ENCODE measurements at regions not wholly inside any gene's neighbourhood (a gene's known extent, or its start where the extent isn't known, plus 50 kb on each side); places are given as distances from the start of the nearest gene placed in this dataset.
"Not testable (repeated sequence)": the region's sequence is repeated elsewhere in the genome, so short reads cannot be mapped to it uniquely, and the experiment has no call there.

DNA sequence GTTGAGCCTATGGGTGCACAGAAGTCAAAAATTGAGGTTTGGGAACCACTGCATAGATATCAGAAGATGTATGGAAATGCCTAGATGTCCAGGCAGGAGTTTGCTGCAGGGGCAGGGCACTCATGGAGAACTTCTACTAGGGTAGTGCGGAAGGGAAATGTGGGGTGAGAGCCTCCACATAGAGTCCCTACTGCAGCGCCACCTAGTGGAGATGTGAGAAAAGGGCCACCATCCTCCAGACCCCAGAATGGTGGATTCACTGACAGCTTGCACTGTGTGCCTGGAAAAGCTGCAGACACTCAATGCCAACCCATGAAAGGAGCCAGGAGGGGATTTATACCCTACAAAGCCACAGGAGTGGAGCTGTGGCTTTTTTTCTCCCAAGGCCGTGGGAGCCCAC, 133.7 kb downstream of the DEFB131A start:
- H3K36me3 Mint-ChIP-seq (ENCODE audit: insufficient read depth in 1 of 3, low read depth in 3 of 3): peaks cover 16 to 47% (median 28%) of the 10 kb centered on the region in 3 experiments
- not testable (repeated sequence) for H4K8ac ChIP-seq (replicated peaks; ENCODE audit: insufficient read length, low read depth, low read length); H4K5ac ChIP-seq (ENCODE audit: insufficient read length, low read depth, low read length); H3K79me1 ChIP-seq (ENCODE audit: insufficient read depth, low read depth, low read length, poor library complexity, severe bottlenecking); H3K4me1 ChIP-seq (ENCODE audit: insufficient read depth, low read length); H3K14ac ChIP-seq (ENCODE audit: insufficient read depth, low read length); H2BK20ac ChIP-seq (ENCODE audit: low read depth, low read length, poor library complexity, severe bottlenecking); H4K20me1 ChIP-seq (ENCODE audit: control insufficient read depth, insufficient read depth, insufficient read length); H3K23me2 ChIP-seq (ENCODE audit: insufficient read length, low read depth, low read length, poor library complexity, severe bottlenecking); H3K4me3 Mint-ChIP-seq; H2BK15ac ChIP-seq (ENCODE audit: low read depth, low read length); H2BK5ac ChIP-seq (ENCODE audit: insufficient read length, low read length); H3K27ac ChIP-seq (ENCODE audit: insufficient read length, low read depth, low read length); H3K9ac ChIP-seq (ENCODE audit: extremely low read depth, insufficient read length, low read length); H3K27me3 ChIP-seq (ENCODE audit: insufficient read depth, low read length); H2BK120ac ChIP-seq (ENCODE audit: low read depth, low read length, poor library complexity, severe bottlenecking); H3K56ac ChIP-seq (ENCODE audit: insufficient read length, low read depth, low read length); H2AK5ac ChIP-seq (ENCODE audit: insufficient read length, low read length); H3K23ac ChIP-seq (ENCODE audit: insufficient read length, low read depth, low read length); H3K79me2 ChIP-seq (ENCODE audit: insufficient read depth, low read length); H2AFZ ChIP-seq (ENCODE audit: low read length); H2BK12ac ChIP-seq (ENCODE audit: insufficient read length, low read depth, low read length); H3K27ac Mint-ChIP-seq; H3K9me3 ChIP-seq (ENCODE audit: control insufficient read depth, low read depth, low read length); H3K4me2 ChIP-seq (ENCODE audit: insufficient read depth, insufficient read length, low read length); H4K91ac ChIP-seq (ENCODE audit: insufficient read length, low read depth, low read length); H3K18ac ChIP-seq (ENCODE audit: insufficient read length, low read depth, low read length); H3K4me1 Mint-ChIP-seq; H3K27me3 Mint-ChIP-seq (ENCODE audit: low read depth); H3T11ph ChIP-seq (ENCODE audit: low read length); H3K4ac ChIP-seq (ENCODE audit: low read depth, low read length)
- TF ChIP-seq CTCF (conservative IDR thresholded peaks at IDR 0.05): peak; percentile 71
- H3K9me3 Mint-ChIP-seq: peaks cover 40 to 44% of the 10 kb centered on the region in 2 experiments
- no CpG with 5 or more reads among the region's 3 CpGs for WGBS (ENCODE audit: extremely low coverage, insufficient read length, low lambda C conversion rate)
- DNase-seq: peak; percentile 43

DNA sequence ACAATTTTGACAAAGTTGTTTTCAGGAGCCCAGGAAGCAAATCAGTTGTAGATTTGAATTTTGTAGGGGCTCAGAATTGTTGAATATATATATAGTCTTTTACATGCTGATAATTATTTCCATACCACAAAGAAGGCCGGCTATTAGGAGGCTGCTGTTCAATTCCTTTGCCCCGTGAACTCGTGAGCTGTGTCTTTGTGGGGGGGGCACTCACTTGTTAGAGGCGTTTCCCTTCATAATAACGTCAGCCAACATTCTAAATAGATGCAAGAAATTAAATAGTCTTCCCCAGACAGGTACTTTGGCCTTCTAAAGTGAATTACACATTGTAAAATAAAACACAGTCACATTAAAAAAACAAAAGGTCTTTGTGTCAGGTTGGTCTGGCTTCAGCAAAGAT, 138.7 kb downstream of the DEFB131A start:
- H3K18ac ChIP-seq (ENCODE audit: insufficient read length, low read depth, low read length); H3K23me2 ChIP-seq (ENCODE audit: insufficient read length, low read depth, low read length, poor library complexity, severe bottlenecking); H4K8ac ChIP-seq (replicated peaks; ENCODE audit: insufficient read length, low read depth, low read length); H3K27me3 ChIP-seq (ENCODE audit: insufficient read depth, low read length); H3K14ac ChIP-seq (ENCODE audit: insufficient read depth, low read length); H3K27ac ChIP-seq (ENCODE audit: insufficient read length, low read depth, low read length); H4K5ac ChIP-seq (ENCODE audit: insufficient read length, low read depth, low read length); H3K27ac Mint-ChIP-seq; H2BK12ac ChIP-seq (ENCODE audit: insufficient read length, low read depth, low read length); H3K9ac ChIP-seq (ENCODE audit: extremely low read depth, insufficient read length, low read length); H3K79me1 ChIP-seq (ENCODE audit: insufficient read depth, low read depth, low read length, poor library complexity, severe bottlenecking); H2BK5ac ChIP-seq (ENCODE audit: insufficient read length, low read length); H2AFZ ChIP-seq (ENCODE audit: low read length); H3K56ac ChIP-seq (ENCODE audit: insufficient read length, low read depth, low read length); H3K23ac ChIP-seq (ENCODE audit: insufficient read length, low read depth, low read length); H3K4me1 ChIP-seq (ENCODE audit: insufficient read depth, low read length); H3K4ac ChIP-seq (ENCODE audit: low read depth, low read length); H2BK120ac ChIP-seq (ENCODE audit: low read depth, low read length, poor library complexity, severe bottlenecking); H3K4me3 Mint-ChIP-seq; H3K27me3 Mint-ChIP-seq (ENCODE audit: low read depth); H3K9me3 ChIP-seq (ENCODE audit: control insufficient read depth, low read depth, low read length); H2BK15ac ChIP-seq (ENCODE audit: low read depth, low read length); DNase-seq; H2BK20ac ChIP-seq (ENCODE audit: low read depth, low read length, poor library complexity, severe bottlenecking); H3T11ph ChIP-seq (ENCODE audit: low read length); H3K79me2 ChIP-seq (ENCODE audit: insufficient read depth, low read length); H2AK5ac ChIP-seq (ENCODE audit: insufficient read length, low read length); H3K4me2 ChIP-seq (ENCODE audit: insufficient read depth, insufficient read length, low read length); H4K91ac ChIP-seq (ENCODE audit: insufficient read length, low read depth, low read length); H4K20me1 ChIP-seq (ENCODE audit: control insufficient read depth, insufficient read depth, insufficient read length): not testable (repeated sequence)
- Mint-ChIP-seq H3K36me3 (ENCODE audit: insufficient read depth in 1 of 3, low read depth in 3 of 3) (peaks cover 10 to 18% (median 12%) of the 10 kb centered on the region in 3 experiments), H3K9me3 (peaks cover 14 to 18% of the 10 kb centered on the region in 2 experiments), H3K4me1 (peaks cover 4 to 11% of the 10 kb centered on the region in 2 experiments)
- no CpG with 5 or more reads among the region's 5 CpGs for WGBS (ENCODE audit: extremely low coverage, insufficient read length, low lambda C conversion rate)

Data from H9 (cell line).